ENCODE measurements at regions not wholly inside any gene's neighbourhood (a gene's known extent, or its start where the extent isn't known, plus 50 kb on each side); places are given as distances from the start of the nearest gene placed in this dataset.

DNA sequence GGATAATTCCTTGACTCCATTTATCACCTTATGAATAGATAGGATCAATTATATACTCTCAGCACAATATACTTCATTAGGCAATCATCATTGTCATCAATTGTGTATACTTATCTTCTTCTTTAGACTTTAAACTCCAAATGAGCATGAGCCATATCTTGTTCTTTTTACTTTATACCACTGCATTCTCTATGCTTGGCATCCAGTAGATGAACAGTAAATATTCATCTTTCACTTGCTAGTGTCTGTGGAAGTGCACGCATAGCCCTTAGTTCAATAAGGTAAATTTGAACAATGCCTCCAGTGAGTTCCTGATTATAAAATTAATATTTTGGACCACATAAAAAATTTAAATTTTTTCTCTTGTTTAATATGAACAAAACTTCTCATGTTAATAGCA, 172.3 kb upstream of the SPRY2 start:
- ChIA-PET POLR2A (no interaction called here), CTCF (no interaction called here)
- TF ChIP-seq ARNT (IDR thresholded peaks at IDR 0.05) (no peak), LEF1 (IDR thresholded peaks at IDR 0.05; ENCODE audit: borderline replicate concordance) (no peak), FOXA1 (IDR thresholded peaks at IDR 0.05) (no peak), ELF4 (IDR thresholded peaks at IDR 0.05) (no peak), CTBP1 (IDR thresholded peaks at IDR 0.05; ENCODE audit: borderline replicate concordance) (no peak), BHLHE40 (IDR thresholded peaks at IDR 0.05; ENCODE audit: borderline replicate concordance) (no peak), FOXK2 (IDR thresholded peaks at IDR 0.05) (no peak), SP1 (IDR thresholded peaks at IDR 0.05) (no peak), HDGF (IDR thresholded peaks at IDR 0.05; ENCODE audit: borderline replicate concordance) (no peak), SUZ12 (IDR thresholded peaks at IDR 0.05) (no peak), L3MBTL2 (conservative IDR thresholded peaks at IDR 0.05) (no peak)
- TF ChIP-seq, protein P1, sequence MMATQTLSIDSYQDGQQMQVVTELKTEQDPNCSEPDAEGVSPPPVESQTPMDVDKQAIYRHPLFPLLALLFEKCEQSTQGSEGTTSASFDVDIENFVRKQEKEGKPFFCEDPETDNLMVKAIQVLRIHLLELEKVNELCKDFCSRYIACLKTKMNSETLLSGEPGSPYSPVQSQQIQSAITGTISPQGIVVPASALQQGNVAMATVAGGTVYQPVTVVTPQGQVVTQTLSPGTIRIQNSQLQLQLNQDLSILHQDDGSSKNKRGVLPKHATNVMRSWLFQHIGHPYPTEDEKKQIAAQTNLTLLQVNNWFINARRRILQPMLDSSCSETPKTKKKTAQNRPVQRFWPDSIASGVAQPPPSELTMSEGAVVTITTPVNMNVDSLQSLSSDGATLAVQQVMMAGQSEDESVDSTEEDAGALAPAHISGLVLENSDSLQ (IDR thresholded peaks at IDR 0.05): no peak
- no peak for DNase-seq (ENCODE audit: extremely low spot score)

DNA sequence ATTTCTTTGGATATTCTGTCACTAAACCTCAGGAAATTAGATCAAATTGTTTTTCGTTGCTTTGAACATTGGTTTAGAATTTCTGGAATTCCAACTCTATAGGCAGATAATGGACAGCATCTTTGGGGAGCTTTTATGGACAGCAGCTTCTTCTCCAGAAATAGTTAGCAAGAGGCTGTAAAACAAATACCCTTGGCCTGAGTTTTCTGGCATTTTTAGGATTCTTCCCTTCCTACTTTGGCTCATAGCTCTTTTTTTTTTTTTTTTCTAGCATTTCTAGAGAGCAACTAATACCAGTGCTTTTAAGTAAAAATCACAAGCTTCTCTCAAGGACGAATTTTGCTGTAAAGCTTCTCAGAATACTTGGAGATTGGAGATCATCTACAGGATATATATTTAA, 169.8 kb upstream of the SPRY2 start:
- POLR2A ChIA-PET: no interaction called here
- no peak for DNase-seq (ENCODE audit: extremely low spot score)
- TF ChIP-seq ARNT (IDR thresholded peaks at IDR 0.05) (no peak), SP1 (IDR thresholded peaks at IDR 0.05) (no peak), ELF4 (IDR thresholded peaks at IDR 0.05) (no peak), L3MBTL2 (conservative IDR thresholded peaks at IDR 0.05) (no peak), HDGF (IDR thresholded peaks at IDR 0.05; ENCODE audit: borderline replicate concordance) (no peak), NFRKB (IDR thresholded peaks at IDR 0.05) (no peak), SUZ12 (IDR thresholded peaks at IDR 0.05) (no peak), FOXM1 (IDR thresholded peaks at IDR 0.05; ENCODE audit: borderline replicate concordance) (no peak), LEF1 (IDR thresholded peaks at IDR 0.05; ENCODE audit: borderline replicate concordance) (no peak), ZNF384 (IDR thresholded peaks at IDR 0.05) (no peak), BHLHE40 (IDR thresholded peaks at IDR 0.05; ENCODE audit: borderline replicate concordance) (no peak), FOXA1 (IDR thresholded peaks at IDR 0.05) (no peak), TARDBP (IDR thresholded peaks at IDR 0.05) (no peak), CTBP1 (IDR thresholded peaks at IDR 0.05; ENCODE audit: borderline replicate concordance) (no peak), FOXK2 (IDR thresholded peaks at IDR 0.05) (no peak)
- TF ChIP-seq, protein P1 (IDR thresholded peaks at IDR 0.05): no peak
- CTCF ChIA-PET: no interaction called here

DNA sequence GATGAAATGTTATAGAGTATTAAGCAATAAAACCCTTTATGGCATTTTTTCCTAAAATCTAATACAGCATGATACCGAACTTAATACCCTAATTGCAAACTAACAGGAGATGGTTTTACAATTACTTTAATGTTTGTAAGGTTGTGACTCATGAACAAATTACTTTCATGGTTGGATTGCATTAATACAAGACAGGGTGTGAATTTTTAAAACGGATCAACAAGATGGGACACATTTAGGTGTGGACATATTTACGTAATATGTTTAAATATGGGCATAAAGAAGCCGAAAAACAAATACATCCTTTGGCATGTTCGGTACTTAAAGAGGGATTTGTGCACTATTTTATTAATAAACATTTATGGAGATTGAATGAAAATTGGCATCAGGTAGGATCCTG, 168.3 kb upstream of the SPRY2 start:
- ChIA-PET POLR2A (no interaction called here), CTCF (no interaction called here)
- DNase-seq (ENCODE audit: extremely low spot score): no peak
- no peak for TF ChIP-seq SUZ12 (IDR thresholded peaks at IDR 0.05)
- no peak for TF ChIP-seq FOXK2 (IDR thresholded peaks at IDR 0.05)
- TF ChIP-seq FOXA1 (IDR thresholded peaks at IDR 0.05): no peak
- TF ChIP-seq SP1 (IDR thresholded peaks at IDR 0.05): no peak
- TF ChIP-seq NFRKB (IDR thresholded peaks at IDR 0.05): no peak

DNA sequence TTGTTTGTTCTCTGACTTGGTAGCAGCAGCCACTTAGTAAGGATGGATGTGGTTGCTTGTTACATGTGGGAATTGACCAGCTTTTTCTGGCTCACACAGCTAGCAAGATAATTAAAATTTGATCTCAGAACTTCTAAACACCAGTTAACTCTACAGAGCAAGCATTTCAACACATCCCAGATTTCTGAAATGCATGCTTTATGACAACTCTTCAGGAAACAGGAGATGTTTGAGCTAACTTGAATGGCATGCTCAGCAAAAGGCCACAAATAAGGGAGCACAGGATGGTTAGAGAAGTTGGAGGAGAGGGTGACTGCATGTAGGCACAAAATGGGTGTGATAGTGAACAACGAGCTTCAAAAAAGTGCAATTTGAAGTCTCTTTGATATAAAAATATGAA, 167.1 kb upstream of the SPRY2 start:
- TF ChIP-seq SP1 (IDR thresholded peaks at IDR 0.05): no peak
- TF ChIP-seq, protein P1 (IDR thresholded peaks at IDR 0.05): no peak
- TF ChIP-seq FOXM1 (IDR thresholded peaks at IDR 0.05; ENCODE audit: borderline replicate concordance): no peak
- no peak for TF ChIP-seq ZNF384 (IDR thresholded peaks at IDR 0.05)
- TF ChIP-seq L3MBTL2 (conservative IDR thresholded peaks at IDR 0.05): no peak
- TF ChIP-seq CTBP1 (IDR thresholded peaks at IDR 0.05; ENCODE audit: borderline replicate concordance): no peak
- TF ChIP-seq HDGF (IDR thresholded peaks at IDR 0.05; ENCODE audit: borderline replicate concordance): no peak
- no peak for TF ChIP-seq LEF1 (IDR thresholded peaks at IDR 0.05; ENCODE audit: borderline replicate concordance)
- TF ChIP-seq FOXA1 (IDR thresholded peaks at IDR 0.05): no peak
- no peak for TF ChIP-seq BHLHE40 (IDR thresholded peaks at IDR 0.05; ENCODE audit: borderline replicate concordance)
- TF ChIP-seq ELF4 (IDR thresholded peaks at IDR 0.05): no peak
- POLR2A ChIA-PET: no interaction called here
- CTCF ChIA-PET: no interaction called here
- DNase-seq (ENCODE audit: extremely low spot score): no peak

DNA sequence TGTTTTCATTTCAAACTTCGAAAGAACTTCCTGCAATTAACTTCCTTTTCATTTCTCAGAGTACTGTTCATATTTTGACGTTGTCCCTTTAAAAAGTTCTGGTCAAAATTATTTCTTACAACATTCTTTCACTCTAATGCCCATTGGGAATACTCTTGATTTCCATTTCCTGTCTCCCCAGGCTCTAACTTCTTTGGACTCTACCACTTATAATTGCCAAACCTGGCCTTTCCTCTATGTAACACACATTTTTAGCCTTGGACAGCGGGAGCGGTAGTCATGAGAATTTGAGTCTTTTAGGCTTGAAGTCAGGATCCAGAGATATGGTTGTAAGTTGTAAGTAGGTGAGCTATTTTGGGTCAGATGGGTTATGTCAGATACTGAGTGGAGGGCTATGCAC, 163.5 kb upstream of the SPRY2 start:
- POLR2A ChIA-PET: no interaction called here
- CTCF ChIA-PET: no interaction called here
- TF ChIP-seq SP1 (IDR thresholded peaks at IDR 0.05): no peak

DNA sequence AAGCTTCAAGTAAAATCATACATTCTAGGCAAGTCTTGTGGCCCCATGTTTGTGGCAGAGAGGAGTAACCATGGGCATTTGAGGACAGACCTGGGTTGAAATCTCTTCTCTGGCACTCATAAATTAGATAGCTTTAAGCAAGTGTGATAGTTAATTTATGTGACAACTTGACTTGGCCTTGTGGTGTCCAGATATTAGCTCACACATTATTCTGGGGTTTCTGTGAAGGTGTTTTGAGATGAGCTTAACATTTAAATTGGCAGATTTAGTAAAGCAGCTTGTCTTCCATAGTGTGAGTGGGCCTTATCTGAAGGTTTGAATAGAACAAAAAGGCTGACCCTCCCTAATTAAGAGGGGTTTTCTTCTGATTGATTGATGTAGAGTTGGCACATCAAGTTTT, 161.4 kb upstream of the SPRY2 start:
- POLR2A ChIA-PET: no interaction called here
- no peak for DNase-seq (ENCODE audit: extremely low spot score)
- TF ChIP-seq ELF4 (IDR thresholded peaks at IDR 0.05) (no peak), CTBP1 (IDR thresholded peaks at IDR 0.05; ENCODE audit: borderline replicate concordance) (no peak), FOXM1 (IDR thresholded peaks at IDR 0.05; ENCODE audit: borderline replicate concordance) (no peak), HDGF (IDR thresholded peaks at IDR 0.05; ENCODE audit: borderline replicate concordance) (no peak), SUZ12 (IDR thresholded peaks at IDR 0.05) (no peak), FOXK2 (IDR thresholded peaks at IDR 0.05) (no peak), SP1 (IDR thresholded peaks at IDR 0.05) (no peak), NFRKB (IDR thresholded peaks at IDR 0.05) (no peak), TARDBP (IDR thresholded peaks at IDR 0.05) (no peak), LEF1 (IDR thresholded peaks at IDR 0.05; ENCODE audit: borderline replicate concordance) (no peak), ZNF384 (IDR thresholded peaks at IDR 0.05) (no peak), FOXA1 (IDR thresholded peaks at IDR 0.05) (no peak), L3MBTL2 (conservative IDR thresholded peaks at IDR 0.05) (no peak), BHLHE40 (IDR thresholded peaks at IDR 0.05; ENCODE audit: borderline replicate concordance) (no peak), ARNT (IDR thresholded peaks at IDR 0.05) (no peak)
- TF ChIP-seq, protein P1 (IDR thresholded peaks at IDR 0.05): no peak
- CTCF ChIA-PET: no interaction called here

More for the DNA sequence above, 163.5 kb upstream of the SPRY2 start:
- no peak for DNase-seq (ENCODE audit: extremely low spot score)
